KMS-11 (cell line): ENCODE measurements at regions not wholly inside any gene's neighbourhood (a gene's known extent, or its start where the extent isn't known, plus 50 kb on each side); places are given as distances from the start of the nearest gene placed in this dataset.

ENCODE experiments used
- H2AFZ ChIP-seq: fragments of 200-600 bp; sonication (generic); 2 replicates; pipeline ENCODE4 v1.6.1; 2016; ENCODE audit warnings: antibody characterized with exemption, mixed run types, low read depth
- H3K27ac ChIP-seq: fragments of 200-600 bp; sonication (generic); 2 replicates; pipeline ENCODE4 v1.6.1; 2016; ENCODE audit warnings: mild to moderate bottlenecking, mixed run types
- H3K27me3 ChIP-seq: fragments of 200-600 bp; sonication (generic); 2 replicates; pipeline ENCODE4 v1.6.1; 2017; ENCODE audit warnings: mild to moderate bottlenecking, low read depth, mixed run types, moderate library complexity; ENCODE audit not compliant: insufficient read depth
- H3K36me3 ChIP-seq: fragments of 200-600 bp; sonication (generic); 2 replicates; pipeline ENCODE4 v1.6.1; 2017; ENCODE audit warnings: mild to moderate bottlenecking, mixed run types; ENCODE audit not compliant: insufficient read depth
- H3K4me1 ChIP-seq: fragments of 200-600 bp; sonication (generic); 2 replicates; pipeline ENCODE4 v1.6.1; 2016; ENCODE audit warnings: mild to moderate bottlenecking, low read depth, mixed run types; ENCODE audit not compliant: poor library complexity, severe bottlenecking
- H3K4me2 ChIP-seq: fragments of 200-600 bp; sonication (generic); 2 replicates; pipeline ENCODE4 v1.7.0; 2016; ENCODE audit warnings: mild to moderate bottlenecking, mixed run types
- H3K4me3 ChIP-seq: fragments of 200-600 bp; sonication (generic); IDR thresholded peaks from 2 replicates; pipeline ENCODE4 v1.6.1; 2017; ENCODE audit warnings: low read depth, low read length, mixed read lengths; ENCODE audit not compliant: insufficient read depth
- H3K79me2 ChIP-seq: fragments of 200-600 bp; sonication (generic); 2 replicates; pipeline ENCODE4 v1.6.1; 2016; ENCODE audit warnings: low read depth, mixed run types; ENCODE audit not compliant: insufficient read depth
- H3K9ac ChIP-seq: fragments of 200-600 bp; sonication (generic); 2 replicates; pipeline ENCODE4 v1.6.1; 2016; ENCODE audit warnings: mild to moderate bottlenecking, mixed run types
- H4K20me1 ChIP-seq: fragments of 200-600 bp; sonication (generic); 2 replicates; pipeline ENCODE4 v1.6.1; 2016; ENCODE audit warnings: mild to moderate bottlenecking, mixed run types; ENCODE audit not compliant: insufficient read depth
- TF ChIP-seq, protein P1 (sequence below): fragments of 200-600 bp; sonication (generic); conservative IDR thresholded peaks from 2 replicates; pipeline ENCODE4 v1.6.1; 2017; ENCODE audit warnings: low read depth, mild to moderate bottlenecking, antibody characterized with exemption, low read length, moderate library complexity, mixed read lengths

- H3K79me2 ChIP-seq, result no peaks in the 10 kb centered on the region
- H3K4me3 ChIP-seq, result no peak overlapping the region
- no peaks in the 10 kb centered on the region for H3K27me3 ChIP-seq
- no peaks in the 10 kb centered on the region for H3K36me3 ChIP-seq
- H2AFZ ChIP-seq, result no peak overlapping the region
- H3K9ac ChIP-seq, result no peak overlapping the region; the same call in 1 of the 2 replicates
- H3K27ac ChIP-seq, result no peak overlapping the region
- no peak overlapping the region for H3K4me2 ChIP-seq
- no peaks in the 10 kb centered on the region for H3K4me1 ChIP-seq
- TF ChIP-seq, protein P1, sequence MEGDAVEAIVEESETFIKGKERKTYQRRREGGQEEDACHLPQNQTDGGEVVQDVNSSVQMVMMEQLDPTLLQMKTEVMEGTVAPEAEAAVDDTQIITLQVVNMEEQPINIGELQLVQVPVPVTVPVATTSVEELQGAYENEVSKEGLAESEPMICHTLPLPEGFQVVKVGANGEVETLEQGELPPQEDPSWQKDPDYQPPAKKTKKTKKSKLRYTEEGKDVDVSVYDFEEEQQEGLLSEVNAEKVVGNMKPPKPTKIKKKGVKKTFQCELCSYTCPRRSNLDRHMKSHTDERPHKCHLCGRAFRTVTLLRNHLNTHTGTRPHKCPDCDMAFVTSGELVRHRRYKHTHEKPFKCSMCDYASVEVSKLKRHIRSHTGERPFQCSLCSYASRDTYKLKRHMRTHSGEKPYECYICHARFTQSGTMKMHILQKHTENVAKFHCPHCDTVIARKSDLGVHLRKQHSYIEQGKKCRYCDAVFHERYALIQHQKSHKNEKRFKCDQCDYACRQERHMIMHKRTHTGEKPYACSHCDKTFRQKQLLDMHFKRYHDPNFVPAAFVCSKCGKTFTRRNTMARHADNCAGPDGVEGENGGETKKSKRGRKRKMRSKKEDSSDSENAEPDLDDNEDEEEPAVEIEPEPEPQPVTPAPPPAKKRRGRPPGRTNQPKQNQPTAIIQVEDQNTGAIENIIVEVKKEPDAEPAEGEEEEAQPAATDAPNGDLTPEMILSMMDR, result no peak
- H4K20me1 ChIP-seq, result no peaks in the 10 kb centered on the region
Observed at GRCh38 chr7:88670536-88670935, 89.0 kb upstream of the ZNF804B start.

- H3K4me3 ChIP-seq, result no peak overlapping the region
- no peaks in the 10 kb centered on the region for H4K20me1 ChIP-seq
- no peaks in the 10 kb centered on the region for H3K4me1 ChIP-seq
- TF ChIP-seq, protein P1, result no peak
- no peaks in the 10 kb centered on the region for H3K36me3 ChIP-seq
- no peak overlapping the region for H3K27ac ChIP-seq
- no peak overlapping the region for H2AFZ ChIP-seq
- no peaks in the 10 kb centered on the region for H3K27me3 ChIP-seq
- no peaks in the 10 kb centered on the region for H3K79me2 ChIP-seq
- H3K9ac ChIP-seq, result no peak overlapping the region
- H3K4me2 ChIP-seq, result no peak overlapping the region
Observed at GRCh38 chr7:88669913-88670312, 89.6 kb upstream of the ZNF804B start.

GRCh38 chr7:88668591-88668990 lies 90.9 kb upstream of the ZNF804B start:
- Histone ChIP-seq H3K27ac (no peak overlapping the region), H3K4me1 (no peaks in the 10 kb centered on the region), H3K36me3 (no peaks in the 10 kb centered on the region), H3K79me2 (no peaks in the 10 kb centered on the region), H2AFZ (no peak overlapping the region), H4K20me1 (no peaks in the 10 kb centered on the region), H3K4me3 (no peak overlapping the region), H3K4me2 (no peak overlapping the region), H3K9ac (no peak overlapping the region), H3K27me3 (no peaks in the 10 kb centered on the region)
- TF ChIP-seq, protein P1, result no peak

DNA sequence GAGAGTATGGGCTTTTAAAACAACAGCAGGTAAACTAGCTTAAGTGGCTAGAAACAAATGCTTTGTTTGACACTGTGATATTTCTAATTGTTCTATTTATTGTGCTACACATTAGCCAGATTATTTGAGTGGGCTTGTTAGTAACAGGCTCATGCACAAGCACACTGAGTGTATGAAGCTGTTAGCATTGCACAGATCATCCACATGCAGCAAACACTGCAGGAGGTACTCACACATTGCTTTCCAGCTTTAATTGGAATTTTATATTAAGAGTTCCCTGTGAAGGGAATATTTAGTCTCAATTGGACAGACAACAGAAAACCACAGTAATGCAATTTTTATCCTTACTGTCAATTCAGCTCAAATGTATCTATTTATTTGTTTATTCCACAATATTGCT lies 92.9 kb upstream of the ZNF804B start:
- Histone ChIP-seq H4K20me1 (no peaks in the 10 kb centered on the region), H3K9ac (no peak overlapping the region), H3K79me2 (no peaks in the 10 kb centered on the region), H3K36me3 (no peaks in the 10 kb centered on the region), H3K4me3 (no peak overlapping the region), H2AFZ (no peak overlapping the region), H3K4me1 (no peaks in the 10 kb centered on the region), H3K27me3 (no peaks in the 10 kb centered on the region), H3K27ac (no peak overlapping the region), H3K4me2 (no peak overlapping the region)
- TF ChIP-seq, protein P1, result no peak
